Right atrium auricular region (tissue), 2 donors: ENCODE measurements at regions not wholly inside any gene's neighbourhood (a gene's known extent, or its start where the extent isn't known, plus 50 kb on each side); places are given as distances from the start of the nearest gene placed in this dataset.

Experiments used
- DNase-seq: peaks from one replicate; pipeline ENCODE4 v3.0.0-alpha.2; 2019; ENCODE audit warnings: low spot score
- H3K27ac ChIP-seq, 2 donors: fragments of 200-600 bp; sonication (generic); 1 replicate in 1 of 2; 2 replicates in 1 of 2; pipeline ENCODE4 v1.5.1; 2016 to 2019
- H3K27me3 ChIP-seq, 2 donors: fragments of 200-600 bp; sonication (generic); one replicate each; pipeline versions ENCODE4 v1.5.1 to v1.6.0; 2017 to 2019
- H3K36me3 ChIP-seq: fragments of 200-600 bp; sonication (generic); one replicate; pipeline ENCODE4 v1.5.1; 2016
- H3K4me1 ChIP-seq, 2 donors: fragments of 200-600 bp; sonication (generic); one replicate each; pipeline versions ENCODE4 v1.5.1 to v1.6.0; 2017 to 2019
- H3K4me3 ChIP-seq, 2 donors: fragments of 200-600 bp; sonication (generic); 1 replicate in 1 of 2; 2 replicates in 1 of 2; pipeline ENCODE4 v1.5.1; 2017 to 2019; ENCODE audit warnings: mild to moderate bottlenecking in 1 of 2, moderate library complexity in 1 of 2
- H3K9me3 ChIP-seq, 2 donors: fragments of 200-600 bp; sonication (generic); one replicate each; pipeline ENCODE4 v1.5.1; 2019
- CTCF ChIP-seq, 2 donors: fragments of 200-600 bp; sonication (generic); IDR thresholded peaks; one replicate each; pipeline ENCODE4 v1.5.1; 2019; ENCODE audit warnings: antibody characterized with exemption in 2 of 2

- Histone ChIP-seq H3K4me3 (no peak overlapping the region), H3K27me3 (no peaks in the 10 kb centered on the region), H3K36me3 (no peaks in the 10 kb centered on the region), H3K4me1 (no peaks in the 10 kb centered on the region), H3K9me3 (no peaks in the 10 kb centered on the region), H3K27ac (no peak overlapping the region)
- no peak for DNase-seq
- no peak for TF ChIP-seq CTCF (IDR thresholded peaks at IDR 0.05)
Measured at GRCh38 chrX:20397587-20397986, 130.9 kb upstream of the RPS6KA3 start.

GRCh38 chrX:20394451-20394850 lies 127.7 kb upstream of the RPS6KA3 start:
- DNase-seq = no peak
- H3K27me3 ChIP-seq = no peaks in the 10 kb centered on the region
- H3K27ac ChIP-seq = no peak overlapping the region
- H3K36me3 ChIP-seq = no peaks in the 10 kb centered on the region
- no peak overlapping the region for H3K4me3 ChIP-seq
- H3K9me3 ChIP-seq = no peaks in the 10 kb centered on the region
- TF ChIP-seq CTCF (IDR thresholded peaks at IDR 0.05) = no peak
- no peaks in the 10 kb centered on the region for H3K4me1 ChIP-seq

- no peak for DNase-seq
- no peak overlapping the region for H3K4me3 ChIP-seq
Measured at GRCh38 chrX:20393944-20394343, 127.2 kb upstream of the RPS6KA3 start.

GRCh38 chrX:20388594-20388993 lies 121.9 kb upstream of the RPS6KA3 start:
- Histone ChIP-seq H3K9me3 (no peaks in the 10 kb centered on the region), H3K27ac (no peak overlapping the region), H3K4me3 (no peak overlapping the region), H3K36me3 (no peaks in the 10 kb centered on the region), H3K27me3 (no peaks in the 10 kb centered on the region), H3K4me1 (no peaks in the 10 kb centered on the region)
- DNase-seq = no peak
- no peak for TF ChIP-seq CTCF (IDR thresholded peaks at IDR 0.05)

More at GRCh38 chrX:20393944-20394343, 127.2 kb upstream of the RPS6KA3 start:
- Histone ChIP-seq H3K36me3 (no peaks in the 10 kb centered on the region), H3K27me3 (no peaks in the 10 kb centered on the region), H3K9me3 (no peaks in the 10 kb centered on the region), H3K4me1 (no peaks in the 10 kb centered on the region), H3K27ac (no peak overlapping the region)
- TF ChIP-seq CTCF (IDR thresholded peaks at IDR 0.05) = no peak

GRCh38 chrX:20383477-20383876 lies 116.8 kb upstream of the RPS6KA3 start:
- H3K9me3 ChIP-seq = no peaks in the 10 kb centered on the region
- no peaks in the 10 kb centered on the region for H3K27me3 ChIP-seq
- no peak for DNase-seq
- no peak for TF ChIP-seq CTCF (IDR thresholded peaks at IDR 0.05)
- no peaks in the 10 kb centered on the region for H3K4me1 ChIP-seq
- no peak overlapping the region for H3K27ac ChIP-seq
- no peaks in the 10 kb centered on the region for H3K36me3 ChIP-seq
- H3K4me3 ChIP-seq = no peak overlapping the region

GRCh38 chrX:20382518-20383297 lies 116.0 kb upstream of the RPS6KA3 start:
- Histone ChIP-seq H3K27me3 (no peaks in the 10 kb centered on the region), H3K4me3 (no peak overlapping the region), H3K27ac (peak overlapping the region in 1 of 2 donors; percentile 8), H3K4me1 (no peaks in the 10 kb centered on the region), H3K36me3 (no peaks in the 10 kb centered on the region), H3K9me3 (no peaks in the 10 kb centered on the region)
- no peak for TF ChIP-seq CTCF (IDR thresholded peaks at IDR 0.05)
- no peak for DNase-seq
